Pons (tissue), 1 donor: ENCODE measurements at regions not wholly inside any gene's neighbourhood (a gene's known extent, or its start where the extent isn't known, plus 50 kb on each side); places are given as distances from the start of the nearest gene placed in this dataset.
A peak's percentile ranks its signal among the peaks of the same experiment; 100 is the strongest.
"Not testable (repeated sequence)": the region's sequence is repeated elsewhere in the genome, so short reads cannot be mapped to it uniquely, and the experiment has no call there.

Experiments
- DNase-seq: peaks from one replicate; pipeline ENCODE4 v3.0.0-alpha.2; 2016; ENCODE audit warnings: low spot score

- DNase-seq = no peak
Measured at GRCh38 chr5:13346401-13346800, 598.1 kb downstream of the DNAH5 start.

DNA sequence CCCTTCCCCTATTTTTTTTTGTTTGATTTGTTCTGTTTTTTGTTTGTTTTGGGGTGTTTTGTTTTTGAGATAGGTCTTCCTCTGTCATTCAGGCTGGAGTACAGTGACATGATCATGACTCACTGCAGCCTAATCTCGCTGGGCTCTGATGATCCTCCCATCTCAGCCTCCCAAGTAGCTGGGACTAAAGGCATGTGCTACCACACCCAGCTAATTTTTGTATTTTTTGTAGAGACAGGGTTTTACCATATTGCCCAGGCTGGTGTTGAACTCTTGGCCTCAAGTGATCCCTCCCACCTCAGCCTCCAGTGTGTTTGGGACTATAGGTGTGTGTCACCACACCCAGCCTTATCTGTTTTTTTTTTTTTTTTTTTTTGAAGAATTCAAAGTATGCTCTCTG is 605.4 kb downstream of the DNAH5 start:
- DNase-seq = no peak

GRCh38 chr5:13335026-13335425 is 609.5 kb downstream of the DNAH5 start:
- DNase-seq = not testable (repeated sequence)

- no peak for DNase-seq
Measured at GRCh38 chr5:13331585-13331984, 612.9 kb downstream of the DNAH5 start.

GRCh38 chr5:13328316-13328715 is 616.2 kb downstream of the DNAH5 start:
- DNase-seq = no peak

GRCh38 chr5:13325765-13326164 is 618.7 kb downstream of the DNAH5 start:
- DNase-seq = no peak

- no peak for DNase-seq
Measured at GRCh38 chr5:13322769-13323168, 621.7 kb downstream of the DNAH5 start.

DNA sequence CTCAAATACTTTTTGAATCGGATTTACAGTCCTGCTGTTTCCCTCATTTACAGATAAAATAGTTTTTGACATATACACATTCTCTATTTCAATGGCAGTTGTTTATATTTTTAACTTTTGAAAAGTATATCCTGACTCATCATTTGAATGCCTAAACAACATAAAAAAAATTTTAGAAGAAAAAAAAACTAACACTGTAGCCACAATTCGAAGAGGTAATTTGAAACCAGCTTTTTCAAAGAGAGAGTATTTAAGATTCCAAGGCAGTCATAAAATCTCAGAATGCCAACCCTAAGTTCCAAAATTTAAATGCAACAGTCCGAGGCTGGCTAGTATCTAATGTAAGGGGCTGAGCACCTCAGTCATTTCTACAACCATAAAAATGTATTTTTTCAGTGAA is 626.8 kb downstream of the DNAH5 start:
- DNase-seq = no peak

- no peak for DNase-seq
Measured at GRCh38 chr5:13316176-13316575, 628.3 kb downstream of the DNAH5 start.

DNA sequence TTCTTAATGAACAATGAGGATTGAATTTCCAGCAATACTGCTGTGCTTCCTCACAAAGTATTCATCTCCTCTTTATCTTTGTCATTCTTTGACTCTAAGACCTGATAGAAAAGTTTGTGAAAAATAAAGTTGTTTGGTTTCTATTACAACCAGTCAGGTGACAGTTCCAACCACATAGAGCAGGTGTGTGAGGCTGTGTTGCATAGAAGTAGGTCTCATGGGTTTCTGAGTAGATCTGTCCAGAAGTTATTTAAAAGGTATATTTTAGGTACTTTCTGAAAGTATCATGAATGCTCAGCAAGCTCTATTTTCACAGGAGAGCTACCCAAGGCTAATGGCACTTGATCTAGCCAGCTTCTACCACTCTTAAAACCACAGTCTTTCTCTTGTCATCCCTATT is 637.0 kb downstream of the DNAH5 start:
- DNase-seq = no peak

DNA sequence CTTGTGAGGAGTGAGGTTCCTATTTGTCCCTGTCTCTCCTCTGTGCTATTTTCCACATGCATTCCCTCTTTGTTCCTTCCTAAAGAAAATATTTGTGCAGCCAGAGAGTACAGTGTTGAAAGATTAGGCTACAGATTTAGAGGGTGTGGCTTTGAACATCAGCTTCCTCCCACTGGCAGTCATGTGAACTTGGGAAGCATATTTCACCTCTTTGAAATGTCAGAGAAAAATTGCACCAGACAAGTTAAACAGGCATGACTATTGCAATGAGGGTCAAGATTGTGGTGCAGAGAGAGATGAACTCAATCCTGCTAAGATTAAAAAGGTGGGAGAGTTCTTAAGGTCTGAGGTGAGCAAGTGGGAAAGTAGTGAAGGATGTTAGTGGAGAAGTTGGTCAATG is 641.0 kb downstream of the DNAH5 start:
- no peak for DNase-seq

- DNase-seq = no peak
Measured at GRCh38 chr5:13278811-13279210, 665.7 kb downstream of the DNAH5 start.

DNA sequence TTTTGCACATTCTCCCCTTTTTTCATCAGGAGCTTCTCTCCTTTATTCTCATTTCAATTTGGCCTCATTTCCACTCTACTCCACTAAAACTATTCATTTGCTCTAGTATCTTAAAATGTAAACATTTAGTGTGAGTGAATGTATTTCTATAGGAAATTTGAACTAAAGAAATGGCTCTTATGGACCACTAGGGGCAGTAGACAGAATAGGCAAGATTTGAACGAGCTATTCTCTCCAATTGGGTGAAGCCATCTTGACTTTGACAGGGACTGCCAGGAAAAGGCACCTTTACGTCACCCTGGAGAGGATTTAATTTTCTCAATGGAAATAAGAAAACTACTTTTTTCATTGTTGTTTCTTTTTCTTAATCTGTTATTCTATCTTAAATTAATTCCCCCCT is 666.3 kb downstream of the DNAH5 start:
- DNase-seq = no peak

DNA sequence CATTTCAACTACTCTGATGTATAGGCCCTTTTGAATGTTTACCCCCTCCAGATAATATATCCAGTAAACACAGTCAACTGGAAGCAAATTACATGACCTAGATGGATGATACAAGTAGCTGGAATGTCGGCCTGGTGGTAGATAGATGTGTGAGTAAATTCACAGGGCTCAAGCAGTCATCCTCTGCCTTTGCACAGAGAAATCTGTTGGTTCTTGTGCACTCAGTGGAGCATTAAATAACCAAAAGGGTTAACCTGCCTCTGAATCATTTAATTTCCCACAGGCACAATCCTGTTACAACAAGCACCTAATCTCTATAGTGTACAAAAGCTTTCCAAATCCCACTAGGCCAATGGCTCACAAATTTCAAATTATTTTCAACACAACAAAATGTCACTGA is 668.3 kb downstream of the DNAH5 start:
- no peak for DNase-seq

DNA sequence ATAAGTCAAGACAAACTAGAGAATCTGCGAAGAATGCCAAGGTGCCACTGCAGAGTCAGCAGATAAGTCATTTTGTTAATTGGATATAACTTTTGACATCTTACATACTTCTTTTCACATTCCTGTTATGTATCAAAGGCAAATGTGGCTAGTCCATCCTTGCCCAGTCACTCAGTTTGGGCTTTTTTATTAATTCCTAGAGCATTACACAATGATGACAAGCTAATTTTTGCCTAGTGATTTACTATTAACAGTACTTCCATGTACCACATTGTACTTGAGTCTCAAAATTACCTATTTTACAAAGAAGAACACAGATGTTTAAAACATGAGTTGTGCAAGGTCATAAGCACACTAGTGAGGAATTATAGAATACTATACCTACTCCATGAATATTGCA is 680.8 kb downstream of the DNAH5 start:
- no peak for DNase-seq

DNA sequence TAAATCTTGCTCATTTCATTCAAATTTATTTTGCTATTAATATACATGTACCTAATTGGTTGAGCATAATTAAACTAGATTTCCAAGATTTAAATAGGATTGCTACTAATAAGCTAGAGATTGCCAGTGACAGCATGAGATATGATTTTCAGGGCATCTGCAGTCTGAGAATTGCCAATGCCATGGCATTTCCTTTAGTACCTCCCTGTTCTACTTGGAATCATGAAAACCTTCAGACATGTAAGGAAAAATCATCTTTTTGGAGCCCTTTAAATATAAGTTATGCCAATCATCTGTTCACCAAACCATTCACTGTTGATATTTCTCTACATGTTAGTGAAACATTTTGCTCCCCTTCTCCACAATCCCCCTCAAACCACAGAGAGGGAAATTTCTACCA is 691.4 kb downstream of the DNAH5 start:
- no peak for DNase-seq

DNA sequence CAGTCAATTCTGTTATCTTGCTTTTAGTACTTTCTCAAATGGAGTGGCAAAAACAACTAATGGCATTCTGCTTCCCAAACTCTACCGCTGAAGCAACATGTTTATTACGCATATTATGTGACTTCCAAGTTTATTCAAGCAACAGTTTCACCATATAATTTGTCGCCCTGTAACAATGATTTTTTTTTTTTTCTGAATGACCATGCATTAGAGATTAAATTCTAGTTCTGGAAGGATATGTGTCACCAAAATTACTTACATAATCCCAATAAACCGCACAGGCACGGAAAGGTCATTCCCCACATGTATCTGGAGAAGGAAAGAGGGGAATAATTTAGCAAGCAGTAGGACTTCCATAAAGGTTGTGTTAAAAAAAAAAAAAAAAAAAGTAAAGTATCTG is 691.8 kb downstream of the DNAH5 start:
- DNase-seq = no peak

DNA sequence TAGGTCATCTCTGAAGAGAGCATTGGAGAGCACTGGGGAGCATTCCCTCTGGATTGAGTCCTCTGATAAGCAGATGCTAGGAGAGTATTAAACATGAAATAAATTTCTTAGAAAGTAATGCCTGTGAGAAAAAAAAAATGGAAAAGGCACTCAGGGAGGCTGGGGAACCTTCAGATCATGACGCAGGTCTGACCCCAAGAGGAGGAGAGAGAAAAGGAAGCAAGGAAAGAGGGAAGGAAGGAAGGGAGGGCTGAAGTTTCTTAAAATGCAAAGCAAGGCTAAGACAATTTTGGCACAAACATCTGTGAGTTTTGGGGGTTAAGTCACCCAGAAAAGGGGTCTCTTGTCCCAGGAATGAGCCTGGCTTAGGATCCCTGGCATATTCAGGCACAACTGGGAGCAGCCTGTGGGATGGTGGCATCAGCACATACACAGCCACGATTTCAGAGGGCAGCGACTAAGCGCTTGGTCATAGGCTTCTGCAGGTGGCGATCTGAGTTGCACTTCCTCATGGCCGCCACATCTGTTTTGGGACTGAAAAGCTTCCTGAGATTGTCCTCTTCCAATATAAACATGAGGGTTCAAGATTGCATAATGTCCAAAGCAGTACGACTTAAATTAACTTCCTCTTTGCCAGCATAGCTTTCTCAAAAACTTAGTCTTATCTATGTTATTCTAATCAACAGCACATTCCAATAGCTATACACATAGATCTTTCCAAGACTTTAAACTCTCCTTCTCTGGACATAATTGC is 692.7 kb downstream of the DNAH5 start:
- DNase-seq = peak; percentile 62

GRCh38 chr5:13250464-13251291 is 693.8 kb downstream of the DNAH5 start:
- no peak for DNase-seq

- no peak for DNase-seq
Measured at GRCh38 chr5:13249854-13250253, 694.6 kb downstream of the DNAH5 start.

DNA sequence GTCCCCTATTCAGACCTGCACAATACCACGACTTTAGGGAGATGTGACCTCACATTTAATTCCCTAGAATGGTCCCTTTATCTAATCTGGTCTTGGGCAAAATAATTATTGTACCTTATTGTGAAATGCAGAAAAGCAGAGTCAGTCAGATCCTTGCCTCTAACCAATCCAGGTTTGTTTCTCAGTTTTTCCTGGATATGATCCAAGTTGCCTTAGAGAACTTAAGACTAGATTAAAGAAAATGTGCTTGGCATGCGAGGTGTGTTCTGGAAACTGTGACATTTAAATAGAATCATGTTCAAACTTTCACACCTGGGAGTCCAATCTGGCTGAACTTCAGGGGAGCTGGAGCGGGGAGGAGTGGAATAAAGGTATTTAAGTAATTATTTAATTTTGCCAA is 696.2 kb downstream of the DNAH5 start:
- DNase-seq = no peak

GRCh38 chr5:13246053-13246452 is 698.4 kb downstream of the DNAH5 start:
- DNase-seq = no peak

DNA sequence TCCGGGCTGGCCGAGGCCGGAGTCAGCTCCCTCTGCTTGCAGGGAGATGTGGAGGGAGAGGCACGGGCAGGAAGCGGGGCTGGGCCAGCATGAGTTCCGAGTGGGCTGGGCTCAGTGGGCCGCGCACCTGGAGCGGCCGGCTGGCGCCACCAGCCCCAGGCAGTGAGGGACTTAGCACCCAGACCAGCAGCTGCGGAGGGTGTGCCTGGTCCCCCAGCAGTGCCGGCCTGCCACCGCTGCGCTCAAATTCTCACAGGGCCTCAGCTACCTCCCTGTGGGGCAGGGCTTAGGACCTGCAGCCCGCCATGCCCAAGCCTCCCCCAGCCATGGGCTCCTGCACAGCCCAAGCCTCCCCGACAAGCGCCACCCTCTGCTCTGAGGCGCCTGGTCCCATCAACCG is 700.3 kb downstream of the DNAH5 start:
- no peak for DNase-seq

DNA sequence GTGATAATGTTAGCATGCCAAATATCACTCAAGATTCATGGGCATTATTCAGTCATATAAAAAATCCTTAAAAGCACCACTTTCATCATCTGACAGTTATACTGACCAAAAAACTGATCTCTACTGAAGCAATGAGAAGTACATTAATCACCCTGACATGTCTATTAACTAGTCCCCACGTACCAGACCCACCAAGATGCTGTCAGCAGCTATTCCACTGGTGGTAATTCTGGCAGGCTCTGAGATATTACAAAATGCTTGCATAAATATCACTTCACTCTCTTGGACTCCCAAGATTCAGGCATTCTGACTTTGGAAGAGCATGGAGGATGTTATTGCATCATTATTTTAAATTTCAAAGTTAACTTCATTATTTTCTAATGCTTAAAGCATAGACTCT is 717.0 kb downstream of the DNAH5 start:
- DNase-seq = no peak
